ENCODE measurements at regions not wholly inside any gene's neighbourhood (a gene's known extent, or its start where the extent isn't known, plus 50 kb on each side); places are given as distances from the start of the nearest gene placed in this dataset.

- Histone ChIP-seq H3K27ac (ENCODE audit: low read depth, low read length, poor library complexity, severe bottlenecking) (no peak overlapping the region), H3K9me2 (ENCODE audit: insufficient read depth, low read length) (no peaks in the 10 kb centered on the region), H3K4me2 (ENCODE audit: low read length) (no peak overlapping the region), H3K9me3 (ENCODE audit: low read length) (no peaks in the 10 kb centered on the region), H2AFZ (ENCODE audit: low read length) (no peak overlapping the region), H3K36me3 (ENCODE audit: insufficient read depth, low read length) (no peaks in the 10 kb centered on the region), H4K20me1 (ENCODE audit: insufficient read depth, low read length) (no peaks in the 10 kb centered on the region), H3K79me2 (ENCODE audit: insufficient read depth, low read depth, low read length) (no peaks in the 10 kb centered on the region), H3K4me1 (ENCODE audit: insufficient read depth, low read length, poor library complexity, severe bottlenecking) (no peaks in the 10 kb centered on the region), H3K4me3 (ENCODE audit: low read depth, low read length, poor library complexity, severe bottlenecking) (no peak overlapping the region)
- TF ChIP-seq EZH2phosphoT487 (IDR thresholded peaks at IDR 0.05; ENCODE audit: borderline replicate concordance, low read depth, low read length): no peak
- TF ChIP-seq CTCF (conservative IDR thresholded peaks at IDR 0.05; ENCODE audit: low read length): no peak
- no TSS peak for BruUV-seq (replicated peaks)
- CTCF ChIA-PET (ENCODE audit: unreplicated experiment): no interaction called here
- intact Hi-C loops (cut with micrococcal nuclease; ENCODE audit: unreplicated experiment): no loop called here
- DNase-seq (ENCODE audit: low spot score): no peak
- POLR2A ChIA-PET: interaction anchor here (0.6 kb wide), 1 partner anchor 658 kb away, joined by 3 read pairs; no protein-coding TSS in a partner anchor
Measured at GRCh38 chr4:104066533-104066932, 346.7 kb upstream of the TACR3 start.

GRCh38 chr4:104064646-104065577 lies 345.1 kb upstream of the TACR3 start:
- DNase-seq (ENCODE audit: low spot score): peak; percentile 14
- H3K9me3 ChIP-seq (ENCODE audit: low read length): no peaks in the 10 kb centered on the region
- H3K79me2 ChIP-seq (ENCODE audit: insufficient read depth, low read depth, low read length): no peaks in the 10 kb centered on the region
- no peak overlapping the region for H2AFZ ChIP-seq (ENCODE audit: low read length)
- H3K36me3 ChIP-seq (ENCODE audit: insufficient read depth, low read length): no peaks in the 10 kb centered on the region
- ChIA-PET POLR2A (interaction anchor here (0.9 kb wide), 1 partner anchor 127 kb away, joined by 3 read pairs; no protein-coding TSS in a partner anchor), CTCF (ENCODE audit: unreplicated experiment) (no interaction called here)
- TF ChIP-seq EZH2phosphoT487 (IDR thresholded peaks at IDR 0.05; ENCODE audit: borderline replicate concordance, low read depth, low read length) (no peak), CTCF (conservative IDR thresholded peaks at IDR 0.05; ENCODE audit: low read length) (peak; percentile 72)
- H3K9me2 ChIP-seq (ENCODE audit: insufficient read depth, low read length): no peaks in the 10 kb centered on the region
- H4K20me1 ChIP-seq (ENCODE audit: insufficient read depth, low read length): no peaks in the 10 kb centered on the region
- no peak overlapping the region for H3K27ac ChIP-seq (ENCODE audit: low read depth, low read length, poor library complexity, severe bottlenecking)
- no TSS peak for BruUV-seq (replicated peaks)
- H3K4me3 ChIP-seq (ENCODE audit: low read depth, low read length, poor library complexity, severe bottlenecking): no peak overlapping the region
- intact Hi-C loops (cut with micrococcal nuclease; ENCODE audit: unreplicated experiment): no loop called here
- H3K4me2 ChIP-seq (ENCODE audit: low read length): no peak overlapping the region
- no peaks in the 10 kb centered on the region for H3K4me1 ChIP-seq (ENCODE audit: insufficient read depth, low read length, poor library complexity, severe bottlenecking)

- intact Hi-C loops (cut with micrococcal nuclease; ENCODE audit: unreplicated experiment): no loop called here
- no peak overlapping the region for H2AFZ ChIP-seq (ENCODE audit: low read length)
- H3K4me2 ChIP-seq (ENCODE audit: low read length): no peak overlapping the region
- H3K4me1 ChIP-seq (ENCODE audit: insufficient read depth, low read length, poor library complexity, severe bottlenecking): no peaks in the 10 kb centered on the region
- H3K9me3 ChIP-seq (ENCODE audit: low read length): no peaks in the 10 kb centered on the region
- H3K4me3 ChIP-seq (ENCODE audit: low read depth, low read length, poor library complexity, severe bottlenecking): no peak overlapping the region
- CTCF ChIA-PET (ENCODE audit: unreplicated experiment): no interaction called here
- no peak for TF ChIP-seq CTCF (conservative IDR thresholded peaks at IDR 0.05; ENCODE audit: low read length)
- no peak for TF ChIP-seq EZH2phosphoT487 (IDR thresholded peaks at IDR 0.05; ENCODE audit: borderline replicate concordance, low read depth, low read length)
- no peaks in the 10 kb centered on the region for H3K9me2 ChIP-seq (ENCODE audit: insufficient read depth, low read length)
- no peaks in the 10 kb centered on the region for H3K36me3 ChIP-seq (ENCODE audit: insufficient read depth, low read length)
- H3K27ac ChIP-seq (ENCODE audit: low read depth, low read length, poor library complexity, severe bottlenecking): no peak overlapping the region
- BruUV-seq (replicated peaks): no TSS peak
- no peaks in the 10 kb centered on the region for H4K20me1 ChIP-seq (ENCODE audit: insufficient read depth, low read length)
- POLR2A ChIA-PET: no interaction called here
- DNase-seq (ENCODE audit: low spot score): no peak
- H3K79me2 ChIP-seq (ENCODE audit: insufficient read depth, low read depth, low read length): no peaks in the 10 kb centered on the region
Measured at GRCh38 chr4:104063341-104063740, 343.6 kb upstream of the TACR3 start.

Measured in OCI-LY7 (cell line).